ENCODE measurements at regions not wholly inside any gene's neighbourhood (a gene's known extent, or its start where the extent isn't known, plus 50 kb on each side); places are given as distances from the start of the nearest gene placed in this dataset.

DNA sequence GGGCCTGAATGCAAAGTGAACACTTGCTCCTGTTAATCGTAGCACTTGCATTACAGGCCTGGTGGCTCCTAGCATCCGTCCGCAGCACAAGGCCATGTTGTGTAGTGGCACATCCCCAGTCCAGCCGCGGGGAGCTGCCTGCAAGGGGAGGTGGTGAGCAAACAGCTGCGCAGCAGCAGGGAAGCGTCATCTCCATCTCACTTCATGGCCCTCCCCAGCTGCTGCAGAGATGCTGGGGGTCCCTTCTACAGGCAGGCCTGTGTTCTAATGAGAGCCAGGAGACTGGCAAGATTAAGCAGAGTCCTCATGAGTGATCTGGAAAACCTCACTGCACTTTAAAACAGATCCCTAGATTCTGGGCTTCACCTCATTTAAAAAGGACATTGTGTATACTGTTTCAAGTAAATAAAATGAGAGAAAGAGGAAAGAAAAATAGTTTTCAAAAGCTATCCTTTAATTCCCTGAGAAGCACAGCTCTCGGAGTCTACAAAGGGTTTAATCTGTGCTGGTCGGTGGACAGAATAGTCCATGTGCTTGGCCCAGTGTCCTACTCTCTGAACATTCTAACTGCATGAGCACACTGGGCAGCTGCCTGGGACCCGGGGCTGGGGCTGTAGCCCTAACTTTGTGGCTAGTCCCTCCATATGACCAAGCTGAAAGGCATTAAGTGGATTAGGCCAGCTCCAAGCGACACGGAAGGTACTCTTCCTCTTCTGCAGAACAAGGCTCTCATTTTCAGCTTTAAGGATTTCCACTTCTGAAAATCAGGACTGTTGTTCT is 125.8 kb downstream of the LY86 start:
- TF ChIP-seq, protein P1, sequence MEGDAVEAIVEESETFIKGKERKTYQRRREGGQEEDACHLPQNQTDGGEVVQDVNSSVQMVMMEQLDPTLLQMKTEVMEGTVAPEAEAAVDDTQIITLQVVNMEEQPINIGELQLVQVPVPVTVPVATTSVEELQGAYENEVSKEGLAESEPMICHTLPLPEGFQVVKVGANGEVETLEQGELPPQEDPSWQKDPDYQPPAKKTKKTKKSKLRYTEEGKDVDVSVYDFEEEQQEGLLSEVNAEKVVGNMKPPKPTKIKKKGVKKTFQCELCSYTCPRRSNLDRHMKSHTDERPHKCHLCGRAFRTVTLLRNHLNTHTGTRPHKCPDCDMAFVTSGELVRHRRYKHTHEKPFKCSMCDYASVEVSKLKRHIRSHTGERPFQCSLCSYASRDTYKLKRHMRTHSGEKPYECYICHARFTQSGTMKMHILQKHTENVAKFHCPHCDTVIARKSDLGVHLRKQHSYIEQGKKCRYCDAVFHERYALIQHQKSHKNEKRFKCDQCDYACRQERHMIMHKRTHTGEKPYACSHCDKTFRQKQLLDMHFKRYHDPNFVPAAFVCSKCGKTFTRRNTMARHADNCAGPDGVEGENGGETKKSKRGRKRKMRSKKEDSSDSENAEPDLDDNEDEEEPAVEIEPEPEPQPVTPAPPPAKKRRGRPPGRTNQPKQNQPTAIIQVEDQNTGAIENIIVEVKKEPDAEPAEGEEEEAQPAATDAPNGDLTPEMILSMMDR (IDR thresholded peaks at IDR 0.05; ENCODE audit: extremely low read depth in 1 of 2, insufficient read depth in 1 of 2, low read depth in 1 of 2, low read length in 2 of 2), result no peak
- TF ChIP-seq POLR2A (IDR thresholded peaks at IDR 0.05; ENCODE audit: low read depth, low read length), result no peak
- no peak for TF ChIP-seq GATA2 (IDR thresholded peaks at IDR 0.05; ENCODE audit: insufficient read depth, insufficient read length, low read depth, low read length)
- TF ChIP-seq POLR2AphosphoS5 (IDR thresholded peaks at IDR 0.05; ENCODE audit: insufficient read depth, low read depth, low read length), result no peak
- no peak for TF ChIP-seq EZH2 (IDR thresholded peaks at IDR 0.05; ENCODE audit: borderline replicate concordance, low read depth, low read length, severe bottlenecking)
- TF ChIP-seq FOS (IDR thresholded peaks at IDR 0.05; ENCODE audit: borderline replicate concordance, insufficient read depth, low read length), result no peak
- TF ChIP-seq MYC (IDR thresholded peaks at IDR 0.05; ENCODE audit: low read depth, low read length), result no peak
